Trophoblast cell (in vitro differentiated cells and primary cell): ENCODE measurements at regions not wholly inside any gene's neighbourhood (a gene's known extent, or its start where the extent isn't known, plus 50 kb on each side); places are given as distances from the start of the nearest gene placed in this dataset.

Source experiments
- DNase-seq, 2 donors: peaks; one replicate each; pipeline ENCODE4 v3.0.0-alpha.2; 2016
- H2AFZ ChIP-seq: 2 replicates; pipeline ENCODE4 v1.6.1; 2013; ENCODE audit warnings: low read length, moderate library complexity, mild to moderate bottlenecking; ENCODE audit not compliant: insufficient read depth, poor library complexity
- H2AK5ac ChIP-seq: 2 replicates; pipeline ENCODE4 v1.6.1; 2013; ENCODE audit warnings: mild to moderate bottlenecking, low read length
- H2BK120ac ChIP-seq: 2 replicates; pipeline ENCODE4 v1.6.1; 2013; ENCODE audit warnings: low read length, mild to moderate bottlenecking, moderate library complexity; ENCODE audit not compliant: insufficient read depth, poor library complexity
- H2BK12ac ChIP-seq: 2 replicates; pipeline ENCODE4 v1.6.1; 2013; ENCODE audit warnings: mild to moderate bottlenecking, low read length, moderate library complexity
- H2BK5ac ChIP-seq: 2 replicates; pipeline ENCODE4 v1.6.1; 2013; ENCODE audit warnings: low read length, low read depth, moderate library complexity, mild to moderate bottlenecking; ENCODE audit not compliant: poor library complexity
- H3K14ac ChIP-seq: 2 replicates; pipeline ENCODE4 v1.6.1; 2013; ENCODE audit warnings: mild to moderate bottlenecking, low read length
- H3K18ac ChIP-seq: 2 replicates; pipeline ENCODE4 v1.6.1; 2013; ENCODE audit warnings: mild to moderate bottlenecking, low read length
- H3K23ac ChIP-seq: 2 replicates; pipeline ENCODE4 v1.6.1; 2013; ENCODE audit warnings: low read length
- H3K27ac ChIP-seq: 2 replicates; pipeline ENCODE4 v1.5.1; 2013; ENCODE audit warnings: low read depth, mild to moderate bottlenecking, inconsistent platforms, low read length, moderate library complexity
- H3K27me3 ChIP-seq: 2 replicates; pipeline ENCODE4 v1.6.1; 2013; ENCODE audit warnings: inconsistent platforms, mild to moderate bottlenecking, low read length, moderate library complexity; ENCODE audit not compliant: insufficient read depth
- H3K36me3 ChIP-seq, 2 experiments: 1 replicate in 1 of 2; 2 replicates in 1 of 2; pipeline ENCODE4 v1.6.1; 2013; ENCODE audit warnings: low read length in 2 of 2, mild to moderate bottlenecking in 2 of 2, moderate library complexity in 1 of 2; ENCODE audit not compliant: insufficient read depth in 2 of 2, control insufficient read depth in 1 of 2
- H3K4ac ChIP-seq: 2 replicates; pipeline ENCODE4 v1.6.1; 2013; ENCODE audit warnings: low read depth, mild to moderate bottlenecking, low read length, moderate library complexity
- H3K4me1 ChIP-seq, 2 experiments: 1 replicate in 1 of 2; 2 replicates in 1 of 2; pipeline ENCODE4 v1.6.1; 2013; ENCODE audit warnings: low read length in 2 of 2, mild to moderate bottlenecking in 2 of 2, moderate library complexity in 1 of 2; ENCODE audit not compliant: insufficient read depth in 2 of 2, control insufficient read depth in 1 of 2
- H3K4me2 ChIP-seq: 2 replicates; pipeline ENCODE4 v1.6.1; 2013; ENCODE audit warnings: inconsistent platforms, mild to moderate bottlenecking, low read length, moderate library complexity
- H3K4me3 ChIP-seq: 2 replicates; pipeline ENCODE4 v1.5.1; 2013; ENCODE audit warnings: mild to moderate bottlenecking, low read depth, low read length, inconsistent platforms
- H3K79me1 ChIP-seq: one replicate; pipeline ENCODE4 v1.6.1; 2013; ENCODE audit warnings: low read length
- H3K79me2 ChIP-seq: 2 replicates; pipeline ENCODE4 v1.6.1; 2013; ENCODE audit warnings: low read length, mild to moderate bottlenecking; ENCODE audit not compliant: control insufficient read depth, insufficient read depth, poor library complexity
- H3K9ac ChIP-seq: 2 replicates; pipeline ENCODE4 v1.6.1; 2013; ENCODE audit warnings: mild to moderate bottlenecking, low read length
- H3K9me3 ChIP-seq: 2 replicates; pipeline ENCODE4 v1.6.1; 2013; ENCODE audit warnings: low read depth, mild to moderate bottlenecking, control low read depth, inconsistent platforms, low read length; ENCODE audit not compliant: insufficient read depth
- H4K12ac ChIP-seq: 2 replicates; pipeline ENCODE4 v1.6.1; 2013; ENCODE audit warnings: low read depth, mild to moderate bottlenecking, low read length, moderate library complexity
- H4K8ac ChIP-seq: 2 replicates; pipeline ENCODE4 v1.6.1; 2013; ENCODE audit warnings: low read depth, mild to moderate bottlenecking, low read length, moderate library complexity
- H4K91ac ChIP-seq: one replicate; pipeline ENCODE4 v1.6.1; 2013; ENCODE audit warnings: low read depth, mild to moderate bottlenecking, low read length, moderate library complexity
- WGBS: extraction: QIAGEN DNeasy Blood & Tissue Kit; methylation state at CpG from one replicate; pipeline ENCODE4 v1.1.7; 2013; ENCODE audit warnings: missing lambda C conversion rate; ENCODE audit not compliant: insufficient read length, insufficient coverage; ENCODE audit errors: extremely low coverage; 5-methylcytosine and 5-hydroxymethylcytosine counted together

DNA sequence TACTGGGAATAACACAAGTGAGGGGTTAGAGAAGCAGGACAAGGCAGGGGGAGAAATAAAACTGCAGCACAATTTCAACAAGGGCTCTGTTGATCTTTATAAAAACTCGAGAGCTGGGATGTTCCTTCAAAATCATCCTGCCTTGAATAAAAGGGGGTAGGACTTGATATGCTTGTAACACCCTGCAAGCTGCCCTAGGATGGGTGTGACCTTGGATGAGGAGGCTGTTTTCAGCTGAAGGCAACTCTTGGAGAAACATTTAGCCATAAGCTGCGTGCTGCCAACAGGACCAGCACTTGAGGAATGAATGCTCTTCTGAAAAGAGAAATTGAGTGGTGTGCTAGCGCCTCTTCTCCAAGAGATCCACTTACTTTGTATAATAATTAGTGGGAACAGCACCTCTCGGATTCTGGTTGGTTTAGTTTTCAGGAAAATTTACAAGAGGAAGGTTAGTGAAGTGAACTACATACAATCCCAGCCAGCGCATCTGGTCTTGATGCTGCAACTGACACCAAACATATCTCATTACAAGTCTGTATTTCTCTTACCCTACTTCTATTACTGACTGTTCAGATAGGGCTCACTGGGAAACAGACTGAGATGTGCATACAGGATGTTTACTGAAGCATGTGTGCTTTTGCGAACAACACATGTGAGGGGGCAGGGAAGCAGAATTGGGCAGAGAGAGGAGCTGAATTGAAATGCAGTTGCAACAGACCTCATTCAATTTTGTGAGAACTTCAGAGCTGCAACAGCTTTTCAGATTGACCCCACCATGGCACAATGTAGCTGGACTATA is 643.0 kb upstream of the GOLIM4 start:
- DNase-seq, result no peak
- no CpG with 5 or more reads among the region's 6 CpGs for WGBS
- no peak overlapping the region for H3K27ac ChIP-seq
- H3K9me3 ChIP-seq, result no peaks in the 10 kb centered on the region
- no peak overlapping the region for H3K14ac ChIP-seq
- no peak overlapping the region for H2AFZ ChIP-seq
- no peaks in the 10 kb centered on the region for H3K27me3 ChIP-seq
- no peak overlapping the region for H2BK120ac ChIP-seq
- H2AK5ac ChIP-seq, result no peak overlapping the region
- H2BK5ac ChIP-seq, result no peak overlapping the region
- no peaks in the 10 kb centered on the region for H3K36me3 ChIP-seq
- H4K8ac ChIP-seq, result no peak overlapping the region
- no peak overlapping the region for H3K4ac ChIP-seq
- no peak overlapping the region for H2BK12ac ChIP-seq
- no peak overlapping the region for H3K18ac ChIP-seq
- no peak overlapping the region for H4K12ac ChIP-seq
- no peaks in the 10 kb centered on the region for H3K4me1 ChIP-seq
- H3K9ac ChIP-seq, result no peak overlapping the region
- no peak overlapping the region for H3K23ac ChIP-seq
- H4K91ac ChIP-seq, result no peak overlapping the region
- no peaks in the 10 kb centered on the region for H3K79me1 ChIP-seq
- no peak overlapping the region for H3K4me2 ChIP-seq
- no peaks in the 10 kb centered on the region for H3K79me2 ChIP-seq
- no peak overlapping the region for H3K4me3 ChIP-seq

DNA sequence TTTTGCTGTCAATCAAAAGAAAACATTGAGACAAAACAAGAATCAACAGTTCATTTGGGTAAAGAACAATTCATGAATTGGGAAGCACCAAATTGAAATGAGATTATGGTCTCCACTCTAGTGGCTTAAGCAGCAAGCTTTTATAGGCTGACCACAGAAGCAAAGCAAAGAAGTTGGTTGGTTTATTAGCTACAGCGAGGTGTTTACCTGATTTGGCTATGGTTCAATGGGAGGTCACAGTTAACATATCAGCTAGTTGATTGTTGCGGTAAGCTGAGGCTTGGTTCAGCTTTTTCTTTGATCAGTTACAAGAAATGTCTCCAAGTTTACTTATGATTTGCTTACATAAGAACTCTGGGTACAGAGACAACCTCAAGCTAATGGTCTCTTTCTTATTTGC is 640.5 kb upstream of the GOLIM4 start:
- H3K14ac ChIP-seq, result no peak overlapping the region
- no peaks in the 10 kb centered on the region for H3K9me3 ChIP-seq
- H3K4me3 ChIP-seq, result no peak overlapping the region
- no peak overlapping the region for H3K23ac ChIP-seq
- no peaks in the 10 kb centered on the region for H3K79me1 ChIP-seq
- H3K4ac ChIP-seq, result no peak overlapping the region
- H3K9ac ChIP-seq, result no peak overlapping the region
- H3K36me3 ChIP-seq, result no peaks in the 10 kb centered on the region
- no peaks in the 10 kb centered on the region for H3K4me1 ChIP-seq
- no peaks in the 10 kb centered on the region for H3K79me2 ChIP-seq
- no peak for DNase-seq
- H3K4me2 ChIP-seq, result no peak overlapping the region
- no peaks in the 10 kb centered on the region for H3K27me3 ChIP-seq
- H2BK5ac ChIP-seq, result no peak overlapping the region
- H4K12ac ChIP-seq, result no peak overlapping the region
- no CpG with 5 or more reads among the region's 2 CpGs for WGBS
- no peak overlapping the region for H3K18ac ChIP-seq
- H2BK12ac ChIP-seq, result no peak overlapping the region
- no peak overlapping the region for H2AFZ ChIP-seq
- H4K91ac ChIP-seq, result no peak overlapping the region
- no peak overlapping the region for H2AK5ac ChIP-seq
- no peak overlapping the region for H3K27ac ChIP-seq
- H2BK120ac ChIP-seq, result no peak overlapping the region
- no peak overlapping the region for H4K8ac ChIP-seq

DNA sequence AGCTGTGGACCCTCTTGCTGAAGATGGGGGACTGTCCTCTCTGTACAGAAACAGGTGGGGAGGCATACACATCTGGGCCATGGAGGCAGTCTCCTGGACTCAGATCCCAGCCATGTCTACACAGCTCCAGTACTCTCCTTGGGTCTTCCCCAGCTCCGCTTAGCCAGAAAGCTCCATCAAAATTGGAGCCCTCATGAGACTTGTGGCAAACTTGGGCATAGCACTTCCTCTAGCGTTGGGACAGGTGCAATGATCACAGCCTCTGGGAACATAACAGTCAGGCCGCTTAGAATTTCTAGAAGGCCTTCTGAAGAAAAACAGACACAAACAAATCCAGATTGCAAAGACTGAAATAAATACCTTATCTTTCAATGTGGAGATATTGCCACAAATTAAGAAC is 634.3 kb upstream of the GOLIM4 start:
- Histone ChIP-seq H4K12ac (no peak overlapping the region), H3K4me2 (no peak overlapping the region), H3K23ac (no peak overlapping the region), H3K4ac (no peak overlapping the region), H2AFZ (no peak overlapping the region), H3K18ac (no peak overlapping the region), H3K27ac (no peak overlapping the region), H3K27me3 (no peaks in the 10 kb centered on the region), H3K36me3 (no peaks in the 10 kb centered on the region), H3K79me1 (no peaks in the 10 kb centered on the region), H2BK12ac (no peak overlapping the region), H3K14ac (no peak overlapping the region), H2BK5ac (no peak overlapping the region), H2AK5ac (no peak overlapping the region), H4K8ac (no peak overlapping the region), H2BK120ac (no peak overlapping the region), H3K4me1 (no peaks in the 10 kb centered on the region), H3K4me3 (no peak overlapping the region), H4K91ac (no peak overlapping the region), H3K9me3 (no peaks in the 10 kb centered on the region), H3K79me2 (no peaks in the 10 kb centered on the region), H3K9ac (no peak overlapping the region)
- WGBS, result no CpG with 5 or more reads among the region's 3 CpGs
- no peak for DNase-seq

DNA sequence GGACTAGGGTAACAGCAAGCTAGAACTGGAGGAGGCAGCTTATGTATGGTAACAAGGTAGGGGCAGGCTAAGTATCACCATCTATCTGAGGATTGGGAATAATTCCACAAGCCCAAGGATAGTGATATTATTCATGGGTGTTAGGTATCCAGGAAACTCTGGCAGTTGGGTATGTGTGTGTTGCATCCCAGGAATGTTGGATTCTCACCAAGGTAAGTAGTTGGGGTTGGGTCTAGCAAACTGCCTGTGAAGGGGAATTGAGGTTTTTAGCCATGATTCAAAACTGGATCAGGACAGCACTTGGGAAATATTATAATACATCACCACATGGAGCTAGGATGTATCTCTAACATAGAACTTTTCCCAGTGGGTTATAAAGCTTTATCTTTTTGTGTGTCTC is 626.4 kb upstream of the GOLIM4 start:
- no peaks in the 10 kb centered on the region for H3K79me1 ChIP-seq
- H3K18ac ChIP-seq, result no peak overlapping the region
- no peaks in the 10 kb centered on the region for H3K9me3 ChIP-seq
- H3K4ac ChIP-seq, result no peak overlapping the region
- no peak overlapping the region for H2AK5ac ChIP-seq
- no peak overlapping the region for H2BK5ac ChIP-seq
- no peaks in the 10 kb centered on the region for H3K79me2 ChIP-seq
- H2BK12ac ChIP-seq, result no peak overlapping the region
- no peaks in the 10 kb centered on the region for H3K27me3 ChIP-seq
- no peak overlapping the region for H4K91ac ChIP-seq
- no peak for DNase-seq
- no peak overlapping the region for H3K4me2 ChIP-seq
- no peaks in the 10 kb centered on the region for H3K36me3 ChIP-seq
- H3K23ac ChIP-seq, result no peak overlapping the region
- H2AFZ ChIP-seq, result no peak overlapping the region
- H3K9ac ChIP-seq, result no peak overlapping the region
- no peak overlapping the region for H3K14ac ChIP-seq
- H3K27ac ChIP-seq, result no peak overlapping the region
- no peak overlapping the region for H4K8ac ChIP-seq
- no peaks in the 10 kb centered on the region for H3K4me1 ChIP-seq
- no peak overlapping the region for H2BK120ac ChIP-seq
- no peak overlapping the region for H3K4me3 ChIP-seq
- H4K12ac ChIP-seq, result no peak overlapping the region
